ENCODE measurements at regions not wholly inside any gene's neighbourhood (a gene's known extent, or its start where the extent isn't known, plus 50 kb on each side); places are given as distances from the start of the nearest gene placed in this dataset.

DNA sequence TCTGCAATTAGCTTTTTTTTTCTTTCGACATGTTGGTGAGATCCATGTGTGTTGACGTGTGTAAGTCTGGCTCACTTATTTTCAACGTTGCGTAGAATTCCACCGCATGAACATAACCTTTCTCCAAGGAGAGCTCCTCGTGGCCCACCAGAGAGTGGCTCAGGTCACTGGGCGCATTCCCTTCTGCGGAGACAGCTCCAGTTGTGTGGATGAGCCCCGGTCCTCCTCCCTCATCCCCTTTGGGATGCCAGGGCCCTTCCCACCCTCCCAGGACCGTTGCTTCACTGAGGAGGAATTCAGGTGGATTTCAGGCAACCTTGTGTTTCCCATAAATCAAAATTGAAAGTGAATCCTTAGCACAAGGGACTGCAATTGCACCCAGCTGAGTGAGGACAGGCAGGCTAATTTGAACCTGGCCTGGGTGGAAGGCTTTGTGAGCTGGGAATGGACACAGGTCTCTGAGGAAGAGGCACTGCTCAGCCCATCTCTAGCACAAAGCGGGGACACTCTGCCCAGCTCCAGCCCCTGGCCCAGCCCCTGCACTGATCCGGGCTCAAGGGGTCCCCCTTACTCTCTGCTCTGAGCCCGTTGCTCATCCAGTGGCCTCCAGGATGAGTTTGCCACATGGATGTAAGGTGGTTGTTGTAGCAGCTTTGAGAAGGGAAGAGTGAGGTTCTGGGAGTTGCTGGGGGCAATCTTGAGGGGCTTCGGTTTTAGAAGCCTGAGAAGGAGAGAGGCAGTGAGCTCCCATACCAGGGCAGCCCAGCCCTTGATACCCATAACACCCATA, 57.8 kb upstream of the HAAO start:
- ATAC-seq (no peak), FAIRE-seq (no peak), DNase-seq (ENCODE audit: low read depth, low spot score) (no peak)
- WGBS (ENCODE audit: insufficient coverage, insufficient replicate concordance, low lambda C conversion rate, missing lambda C conversion rate) = 32% methylated on average over 14 of the region's 14 CpGs
- in situ Hi-C loops (cut with MboI) (no loop called here), intact Hi-C loops (cut with micrococcal nuclease; ENCODE audit: unreplicated experiment) (loop anchor here (10.0 kb wide), 2 partner anchors 275 to 375 kb away; partner anchors contain the start of gene ZFP36L2)
- no peaks in the 10 kb centered on the region for H3K4me1 ChIP-seq (ENCODE audit: control insufficient read depth, insufficient read depth, low read length)
- H3K27me3 ChIP-seq (replicated peaks in 1 of 2; ENCODE audit: control insufficient read depth in 2 of 2, insufficient read depth in 2 of 2, low read length in 1 of 2) = no peaks in the 10 kb centered on the region; a peak in 1 of 4 replicates
- H3K36me3 ChIP-seq (ENCODE audit: control insufficient read depth in 2 of 2, insufficient read depth in 2 of 2, low read length in 1 of 2) = no peaks in the 10 kb centered on the region
- RAD21 ChIA-PET (ENCODE audit: unreplicated experiment) = no interaction called here
- SMC1A ChIA-PET (ENCODE audit: uncharacterized antibody, unreplicated experiment) = interaction anchor here (1.0 kb wide), 1 partner anchor 12 kb away, joined by 3 read pairs; no protein-coding TSS in a partner anchor
- H3K27ac ChIP-seq (ENCODE audit: control insufficient read depth, insufficient read depth) = no peak overlapping the region
- H3K9ac ChIP-seq (ENCODE audit: control insufficient read depth, insufficient read depth, low read length) = no peak overlapping the region
- no peak overlapping the region for H3K4me2 ChIP-seq (ENCODE audit: control insufficient read depth, insufficient read depth)
- TF ChIP-seq CEBPB (IDR thresholded peaks at IDR 0.05; ENCODE audit: borderline replicate concordance in 1 of 2, low read depth in 2 of 2, low read length in 2 of 2) = no peak
- no peak for TF ChIP-seq IKZF2 (IDR thresholded peaks at IDR 0.05)
- no peak for TF ChIP-seq TCF7 (IDR thresholded peaks at IDR 0.05; ENCODE audit: borderline replicate concordance)
- no peak for TF ChIP-seq RFX5 (IDR thresholded peaks at IDR 0.05; ENCODE audit: low read depth, low read length)
- no peak for TF ChIP-seq POU2F2 (IDR thresholded peaks at IDR 0.05; ENCODE audit: borderline replicate concordance, low read depth, low read length)
- TF ChIP-seq SMAD1 (IDR thresholded peaks at IDR 0.05; ENCODE audit: low read depth, partially characterized antibody) = no peak
- no peaks in the 10 kb centered on the region for H3K9me3 ChIP-seq (replicated peaks; ENCODE audit: control insufficient read depth, insufficient read depth, low read length)
- CTCF ChIA-PET = interaction anchor here (1.6 to 1.9 kb wide), 2 partner anchors 9 to 11 kb away, joined by 5 to 6 read pairs; no protein-coding TSS in a partner anchor
- H4K20me1 ChIP-seq (ENCODE audit: control insufficient read depth, insufficient read depth) = no peaks in the 10 kb centered on the region
- H3K79me2 ChIP-seq (ENCODE audit: control insufficient read depth, insufficient read depth, low read length) = no peaks in the 10 kb centered on the region
- no TSS peak for BruUV-seq (replicated peaks)
- H3K4me3 ChIP-seq = no peak overlapping the region
- POLR2A ChIA-PET = no interaction called here
- H2AFZ ChIP-seq (ENCODE audit: control insufficient read depth, low read depth, low read length) = no peak overlapping the region

DNA sequence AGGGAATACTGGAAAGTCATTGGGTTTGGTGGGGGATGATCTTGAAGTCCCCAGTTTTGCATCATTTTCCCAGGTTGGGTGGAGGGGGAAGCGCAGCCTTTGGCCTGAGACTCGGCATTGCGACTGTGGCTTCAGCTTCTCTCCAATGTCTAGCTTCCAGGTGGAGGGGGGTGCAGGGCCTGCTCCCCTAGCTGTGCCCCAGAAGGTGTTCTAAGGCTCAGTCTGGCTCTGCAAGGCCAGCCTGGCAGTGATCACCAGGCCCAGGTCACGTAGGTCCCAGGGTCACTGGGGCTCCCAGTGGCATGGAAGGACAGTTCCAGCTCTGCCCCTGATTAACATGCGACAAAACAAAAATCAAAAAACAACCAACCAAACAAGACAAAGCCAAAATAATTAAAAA, 56.9 kb upstream of the HAAO start:
- no peak for FAIRE-seq
- Histone ChIP-seq H3K4me2 (ENCODE audit: control insufficient read depth, insufficient read depth) (no peak overlapping the region), H3K27ac (ENCODE audit: control insufficient read depth, insufficient read depth) (no peak overlapping the region), H3K79me2 (ENCODE audit: control insufficient read depth, insufficient read depth, low read length) (no peaks in the 10 kb centered on the region), H3K4me3 (no peak overlapping the region), H2AFZ (ENCODE audit: control insufficient read depth, low read depth, low read length) (no peak overlapping the region), H3K36me3 (ENCODE audit: control insufficient read depth in 2 of 2, insufficient read depth in 2 of 2, low read length in 1 of 2) (no peaks in the 10 kb centered on the region), H3K9me3 (replicated peaks; ENCODE audit: control insufficient read depth, insufficient read depth, low read length) (no peaks in the 10 kb centered on the region), H4K20me1 (ENCODE audit: control insufficient read depth, insufficient read depth) (no peaks in the 10 kb centered on the region), H3K4me1 (ENCODE audit: control insufficient read depth, insufficient read depth, low read length) (no peaks in the 10 kb centered on the region), H3K27me3 (replicated peaks in 1 of 2; ENCODE audit: control insufficient read depth in 2 of 2, insufficient read depth in 2 of 2, low read length in 1 of 2) (no peaks in the 10 kb centered on the region; a peak in 2 of 4 replicates), H3K9ac (ENCODE audit: control insufficient read depth, insufficient read depth, low read length) (no peak overlapping the region)
- in situ Hi-C loops (cut with MboI) = no loop called here
- ChIA-PET RAD21 (ENCODE audit: unreplicated experiment) (no interaction called here), POLR2A (no interaction called here), CTCF (interaction anchor here (1.6 to 1.9 kb wide), 2 partner anchors 10 kb away, joined by 5 to 6 read pairs; no protein-coding TSS in a partner anchor), SMC1A (ENCODE audit: uncharacterized antibody, unreplicated experiment) (interaction anchor here (1.0 to 1.2 kb wide), 2 partner anchors 11 to 31 kb away, joined by 3 read pairs; no protein-coding TSS in a partner anchor)
- intact Hi-C loops (cut with micrococcal nuclease; ENCODE audit: unreplicated experiment) = no loop called here
- WGBS (ENCODE audit: insufficient coverage, insufficient replicate concordance, low lambda C conversion rate, missing lambda C conversion rate) = 66% methylated on average over 5 of the region's 5 CpGs
- ATAC-seq = no peak
- DNase-seq (ENCODE audit: low read depth, low spot score) = no peak
- no TSS peak for BruUV-seq (replicated peaks)
- TF ChIP-seq, protein P1, sequence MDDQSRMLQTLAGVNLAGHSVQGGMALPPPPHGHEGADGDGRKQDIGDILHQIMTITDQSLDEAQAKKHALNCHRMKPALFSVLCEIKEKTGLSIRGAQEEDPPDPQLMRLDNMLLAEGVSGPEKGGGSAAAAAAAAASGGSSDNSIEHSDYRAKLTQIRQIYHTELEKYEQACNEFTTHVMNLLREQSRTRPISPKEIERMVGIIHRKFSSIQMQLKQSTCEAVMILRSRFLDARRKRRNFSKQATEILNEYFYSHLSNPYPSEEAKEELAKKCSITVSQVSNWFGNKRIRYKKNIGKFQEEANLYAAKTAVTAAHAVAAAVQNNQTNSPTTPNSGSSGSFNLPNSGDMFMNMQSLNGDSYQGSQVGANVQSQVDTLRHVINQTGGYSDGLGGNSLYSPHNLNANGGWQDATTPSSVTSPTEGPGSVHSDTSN (IDR thresholded peaks at IDR 0.05; ENCODE audit: insufficient replicate concordance, low read depth, low read length) = no peak
- no peak for TF ChIP-seq TAF1 (IDR thresholded peaks at IDR 0.05; ENCODE audit: borderline replicate concordance, low read depth, low read length)
- TF ChIP-seq SMAD5 (IDR thresholded peaks at IDR 0.05; ENCODE audit: low read depth) = no peak
- no peak for TF ChIP-seq ESRRA (IDR thresholded peaks at IDR 0.05; ENCODE audit: low read length)
